ENCODE measurements at regions not wholly inside any gene's neighbourhood (a gene's known extent, or its start where the extent isn't known, plus 50 kb on each side); places are given as distances from the start of the nearest gene placed in this dataset.

DNA sequence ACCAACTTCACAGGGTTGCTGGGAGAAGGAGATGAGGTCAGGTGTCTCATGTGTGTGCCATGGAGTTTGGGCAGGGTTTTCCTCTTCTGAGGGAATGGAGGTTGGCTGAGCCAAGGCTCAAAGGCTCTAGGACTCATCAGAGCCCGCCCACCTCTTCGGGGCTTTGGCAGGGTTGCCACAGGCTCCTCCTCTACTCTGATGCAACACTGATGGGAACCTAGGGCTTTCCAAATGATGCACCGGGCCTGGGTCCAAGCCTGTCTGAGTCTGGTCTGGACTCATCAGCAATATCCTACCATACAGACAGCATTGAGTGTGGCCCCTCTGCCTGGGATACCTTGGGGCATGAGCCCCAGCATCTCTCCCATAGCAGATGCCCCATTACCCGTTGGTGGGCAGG lies 59.5 kb upstream of the LHX1 start:
- no peak overlapping the region for H3K4me3 Mint-ChIP-seq
- no peak for DNase-seq
- Histone ChIP-seq H3K79me2 (ENCODE audit: insufficient read depth, low read length) (no peaks in the 10 kb centered on the region), H3K4me3 (replicated peaks in 1 of 3; ENCODE audit: low read depth in 2 of 3, low read length in 3 of 3) (no peak overlapping the region), H3K9ac (ENCODE audit: insufficient read depth, low read length, poor library complexity, severe bottlenecking) (no peak overlapping the region), H3K27ac (ENCODE audit: low read depth in 1 of 2, low read length in 2 of 2) (no peak overlapping the region), H3K36me3 (replicated peaks in 1 of 2; ENCODE audit: control insufficient read depth in 1 of 2, insufficient read depth in 2 of 2, low read length in 2 of 2) (no peaks in the 10 kb centered on the region), H3K4me1 (ENCODE audit: control insufficient read depth in 1 of 2, insufficient read depth in 2 of 2, low read length in 2 of 2) (no peaks in the 10 kb centered on the region), H2AFZ (ENCODE audit: insufficient read depth, low read depth, low read length, poor library complexity, severe bottlenecking) (no peak overlapping the region), H3K27me3 (ENCODE audit: control insufficient read depth in 2 of 2, insufficient read depth in 2 of 2, low read length in 2 of 2) (peaks cover 0 to 3% of the 10 kb centered on the region in 2 donors), H3K4me2 (replicated peaks; ENCODE audit: extremely low read depth, low read length, poor library complexity, severe bottlenecking) (no peak overlapping the region), H3K9me3 (replicated peaks in 1 of 2; ENCODE audit: control insufficient read depth in 1 of 2, insufficient read depth in 1 of 2, low read length in 2 of 2) (peaks cover 4 to 7% of the 10 kb centered on the region in 2 donors), H4K20me1 (ENCODE audit: insufficient read depth, low read length) (no peaks in the 10 kb centered on the region)
- 100% methylated on average over 1 of the region's 4 CpGs for WGBS (ENCODE audit: insufficient coverage)
- no peaks in the 10 kb centered on the region for H3K4me1 Mint-ChIP-seq
- no peak overlapping the region for H3K27ac Mint-ChIP-seq
- intact Hi-C loops (cut with micrococcal nuclease): no loop called here
- H3K36me3 Mint-ChIP-seq: no peaks in the 10 kb centered on the region
- peaks cover 4 to 19% (median 11%) of the 10 kb centered on the region in 7 donors for H3K9me3 Mint-ChIP-seq
- H3K27me3 Mint-ChIP-seq (ENCODE audit: low read depth in 3 of 3): peaks cover 6 to 13% (median 9%) of the 10 kb centered on the region in 3 donors
- TF ChIP-seq, protein P1, sequence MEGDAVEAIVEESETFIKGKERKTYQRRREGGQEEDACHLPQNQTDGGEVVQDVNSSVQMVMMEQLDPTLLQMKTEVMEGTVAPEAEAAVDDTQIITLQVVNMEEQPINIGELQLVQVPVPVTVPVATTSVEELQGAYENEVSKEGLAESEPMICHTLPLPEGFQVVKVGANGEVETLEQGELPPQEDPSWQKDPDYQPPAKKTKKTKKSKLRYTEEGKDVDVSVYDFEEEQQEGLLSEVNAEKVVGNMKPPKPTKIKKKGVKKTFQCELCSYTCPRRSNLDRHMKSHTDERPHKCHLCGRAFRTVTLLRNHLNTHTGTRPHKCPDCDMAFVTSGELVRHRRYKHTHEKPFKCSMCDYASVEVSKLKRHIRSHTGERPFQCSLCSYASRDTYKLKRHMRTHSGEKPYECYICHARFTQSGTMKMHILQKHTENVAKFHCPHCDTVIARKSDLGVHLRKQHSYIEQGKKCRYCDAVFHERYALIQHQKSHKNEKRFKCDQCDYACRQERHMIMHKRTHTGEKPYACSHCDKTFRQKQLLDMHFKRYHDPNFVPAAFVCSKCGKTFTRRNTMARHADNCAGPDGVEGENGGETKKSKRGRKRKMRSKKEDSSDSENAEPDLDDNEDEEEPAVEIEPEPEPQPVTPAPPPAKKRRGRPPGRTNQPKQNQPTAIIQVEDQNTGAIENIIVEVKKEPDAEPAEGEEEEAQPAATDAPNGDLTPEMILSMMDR (IDR thresholded peaks at IDR 0.05): no peak

DNA sequence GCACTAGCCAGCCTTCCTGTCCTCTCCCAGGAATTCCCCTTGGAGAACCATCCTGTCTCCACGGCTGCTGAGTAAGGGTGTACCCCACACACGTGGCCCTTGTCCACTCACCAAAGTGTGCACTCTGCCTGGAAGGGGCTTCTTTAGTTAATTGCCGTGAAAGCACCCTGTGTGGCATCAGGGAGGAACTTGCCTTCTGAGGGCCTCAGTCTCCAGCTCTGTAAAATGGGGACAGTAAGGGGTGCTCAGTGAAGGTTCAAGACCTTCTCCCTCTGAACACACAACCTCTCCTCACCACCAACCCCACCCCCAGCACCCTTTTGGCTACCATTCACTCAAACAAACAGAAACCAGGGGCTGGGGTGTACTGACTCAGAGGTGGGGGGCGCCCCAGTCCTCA lies 59.1 kb upstream of the LHX1 start:
- intact Hi-C loops (cut with micrococcal nuclease): no loop called here
- H3K4me1 ChIP-seq (ENCODE audit: control insufficient read depth in 1 of 2, insufficient read depth in 2 of 2, low read length in 2 of 2): no peaks in the 10 kb centered on the region
- peaks cover 6 to 12% (median 9%) of the 10 kb centered on the region in 3 donors for H3K27me3 Mint-ChIP-seq (ENCODE audit: low read depth in 3 of 3)
- no peak overlapping the region for H2AFZ ChIP-seq (ENCODE audit: insufficient read depth, low read depth, low read length, poor library complexity, severe bottlenecking)
- peaks cover 4 to 19% (median 9%) of the 10 kb centered on the region in 7 donors for H3K9me3 Mint-ChIP-seq
- H3K4me3 Mint-ChIP-seq: no peak overlapping the region
- no peak overlapping the region for H3K4me2 ChIP-seq (replicated peaks; ENCODE audit: extremely low read depth, low read length, poor library complexity, severe bottlenecking)
- no peaks in the 10 kb centered on the region for H3K36me3 Mint-ChIP-seq
- H3K27ac Mint-ChIP-seq: no peak overlapping the region
- WGBS (ENCODE audit: insufficient coverage): 85% methylated on average over 2 of the region's 4 CpGs
- H3K36me3 ChIP-seq (replicated peaks in 1 of 2; ENCODE audit: control insufficient read depth in 1 of 2, insufficient read depth in 2 of 2, low read length in 2 of 2): no peaks in the 10 kb centered on the region
- H3K79me2 ChIP-seq (ENCODE audit: insufficient read depth, low read length): no peaks in the 10 kb centered on the region
- no peak overlapping the region for H3K9ac ChIP-seq (ENCODE audit: insufficient read depth, low read length, poor library complexity, severe bottlenecking)
- peaks cover 0 to 4% of the 10 kb centered on the region in 2 donors for H3K27me3 ChIP-seq (ENCODE audit: control insufficient read depth in 2 of 2, insufficient read depth in 2 of 2, low read length in 2 of 2)
- no peak for DNase-seq
- H3K4me3 ChIP-seq (replicated peaks in 1 of 3; ENCODE audit: low read depth in 2 of 3, low read length in 3 of 3): no peak overlapping the region
- no peaks in the 10 kb centered on the region for H3K4me1 Mint-ChIP-seq
- TF ChIP-seq, protein P1 (IDR thresholded peaks at IDR 0.05): no peak
- H3K9me3 ChIP-seq (replicated peaks in 1 of 2; ENCODE audit: control insufficient read depth in 1 of 2, insufficient read depth in 1 of 2, low read length in 2 of 2): peaks cover 4 to 7% of the 10 kb centered on the region in 2 donors
- no peaks in the 10 kb centered on the region for H4K20me1 ChIP-seq (ENCODE audit: insufficient read depth, low read length)
- no peak overlapping the region for H3K27ac ChIP-seq (ENCODE audit: low read depth in 1 of 2, low read length in 2 of 2)
